ENCODE measurements at regions not wholly inside any gene's neighbourhood (a gene's known extent, or its start where the extent isn't known, plus 50 kb on each side); places are given as distances from the start of the nearest gene placed in this dataset.

- Histone ChIP-seq H3K4me1 (ENCODE audit: control insufficient read depth in 1 of 2, insufficient read depth in 2 of 2, low read length in 2 of 2) (no peaks in the 10 kb centered on the region), H3K9me3 (replicated peaks in 1 of 2; ENCODE audit: control insufficient read depth in 1 of 2, insufficient read depth in 1 of 2, low read length in 2 of 2) (no peaks in the 10 kb centered on the region), H3K4me2 (replicated peaks; ENCODE audit: extremely low read depth, low read length, poor library complexity, severe bottlenecking) (no peak overlapping the region), H3K9ac (ENCODE audit: insufficient read depth, low read length, poor library complexity, severe bottlenecking) (no peak overlapping the region), H2AFZ (ENCODE audit: insufficient read depth, low read depth, low read length, poor library complexity, severe bottlenecking) (no peak overlapping the region), H3K4me3 (replicated peaks in 1 of 3; ENCODE audit: low read depth in 2 of 3, low read length in 3 of 3) (no peak overlapping the region), H3K27ac (ENCODE audit: low read depth in 1 of 2, low read length in 2 of 2) (no peak overlapping the region), H3K36me3 (replicated peaks in 1 of 2; ENCODE audit: control insufficient read depth in 1 of 2, insufficient read depth in 2 of 2, low read length in 2 of 2) (no peaks in the 10 kb centered on the region), H3K27me3 (ENCODE audit: control insufficient read depth in 2 of 2, insufficient read depth in 2 of 2, low read length in 2 of 2) (no peaks in the 10 kb centered on the region), H3K79me2 (ENCODE audit: insufficient read depth, low read length) (no peaks in the 10 kb centered on the region), H4K20me1 (ENCODE audit: insufficient read depth, low read length) (no peaks in the 10 kb centered on the region)
- Mint-ChIP-seq H3K36me3 (no peaks in the 10 kb centered on the region), H3K27me3 (ENCODE audit: low read depth in 3 of 3) (no peaks in the 10 kb centered on the region), H3K9me3 (peaks cover 2 to 14% (median 7%) of the 10 kb centered on the region in 7 donors), H3K4me1 (no peaks in the 10 kb centered on the region), H3K4me3 (no peak overlapping the region), H3K27ac (no peak overlapping the region)
- no peak for DNase-seq
- intact Hi-C loops (cut with micrococcal nuclease), result no loop called here
- no CpG with 5 or more reads among the region's 1 CpG for WGBS (ENCODE audit: insufficient coverage)
- no peak for TF ChIP-seq CTCF (IDR thresholded peaks at IDR 0.05)
Observed at GRCh38 chr6:19949155-19949554, 112.0 kb downstream of the ID4 start.

GRCh38 chr6:19964115-19964514 is 126.9 kb downstream of the ID4 start:
- no peak overlapping the region for H3K27ac Mint-ChIP-seq
- Histone ChIP-seq H3K4me1 (ENCODE audit: control insufficient read depth in 1 of 2, insufficient read depth in 2 of 2, low read length in 2 of 2) (no peaks in the 10 kb centered on the region), H3K9me3 (replicated peaks in 1 of 2; ENCODE audit: control insufficient read depth in 1 of 2, insufficient read depth in 1 of 2, low read length in 2 of 2) (peaks cover 0 to 5% of the 10 kb centered on the region in 2 donors), H3K4me2 (replicated peaks; ENCODE audit: extremely low read depth, low read length, poor library complexity, severe bottlenecking) (no peak overlapping the region), H4K20me1 (ENCODE audit: insufficient read depth, low read length) (no peaks in the 10 kb centered on the region), H3K4me3 (replicated peaks in 1 of 3; ENCODE audit: low read depth in 2 of 3, low read length in 3 of 3) (no peak overlapping the region), H3K79me2 (ENCODE audit: insufficient read depth, low read length) (no peaks in the 10 kb centered on the region), H3K27me3 (ENCODE audit: control insufficient read depth in 2 of 2, insufficient read depth in 2 of 2, low read length in 2 of 2) (no peaks in the 10 kb centered on the region), H3K36me3 (replicated peaks in 1 of 2; ENCODE audit: control insufficient read depth in 1 of 2, insufficient read depth in 2 of 2, low read length in 2 of 2) (no peaks in the 10 kb centered on the region), H3K9ac (ENCODE audit: insufficient read depth, low read length, poor library complexity, severe bottlenecking) (no peak overlapping the region), H2AFZ (ENCODE audit: insufficient read depth, low read depth, low read length, poor library complexity, severe bottlenecking) (no peak overlapping the region), H3K27ac (ENCODE audit: low read depth in 1 of 2, low read length in 2 of 2) (no peak overlapping the region)
- no peak for TF ChIP-seq CTCF (IDR thresholded peaks at IDR 0.05)
- H3K4me1 Mint-ChIP-seq, result no peaks in the 10 kb centered on the region
- H3K27me3 Mint-ChIP-seq (ENCODE audit: low read depth in 3 of 3), result peaks cover 0 to 3% (median 0%) of the 10 kb centered on the region in 3 donors
- peaks cover 0 to 9% (median 3%) of the 10 kb centered on the region in 7 donors for H3K9me3 Mint-ChIP-seq
- no peaks in the 10 kb centered on the region for H3K36me3 Mint-ChIP-seq
- no peak for DNase-seq
- WGBS (ENCODE audit: insufficient coverage), result 80% methylated on average over 2 of the region's 2 CpGs
- H3K4me3 Mint-ChIP-seq, result no peak overlapping the region
- intact Hi-C loops (cut with micrococcal nuclease), result no loop called here

Data from CD14-positive monocyte (primary cell).